OCI-LY7 (cell line): ENCODE measurements at regions not wholly inside any gene's neighbourhood (a gene's known extent, or its start where the extent isn't known, plus 50 kb on each side); places are given as distances from the start of the nearest gene placed in this dataset.
A peak's percentile ranks its signal among the peaks of the same experiment; 100 is the strongest.

Experiments used
- BruUV-seq: library from RNA; stranded (reverse); fragments of 400-500 nt; replicated peaks from 2 replicates; lab custom pipeline; 2021; lab: Mats Ljungman, UMichigan
- CTCF ChIA-PET: fragments of 300-600 bp; sonication (Branson Sonifier 250); formaldehyde crosslinking; loops from one replicate; lab custom pipeline; 2022; ENCODE audit warnings: antibody characterized with exemption; ENCODE audit not compliant: unreplicated experiment; lab: Charles Lee
- POLR2A ChIA-PET: fragments of 300-600 bp; sonication (Branson Sonifier 250); formaldehyde crosslinking; loops from one replicate; lab custom pipeline; 2022; ENCODE audit warnings: antibody characterized with exemption; lab: Charles Lee
- DNase-seq: peaks from one replicate; pipeline ENCODE4 v3.0.0-alpha.2; 2015; ENCODE audit warnings: low spot score
- H2AFZ ChIP-seq: fragments of 200-600 bp; sonication (generic), shearing (Covaris generic); 2 replicates; pipeline ENCODE4 v1.6.1; 2014; ENCODE audit warnings: mild to moderate bottlenecking, antibody characterized with exemption, low read length, moderate library complexity
- H3K27ac ChIP-seq: fragments of 200-600 bp; sonication (generic); 2 replicates; pipeline ENCODE4 v1.5.1; 2014; ENCODE audit warnings: mixed run types, low read depth, mild to moderate bottlenecking, moderate library complexity, low read length, inconsistent platforms; ENCODE audit not compliant: poor library complexity, severe bottlenecking
- H3K36me3 ChIP-seq: fragments of 200-600 bp; sonication (generic); 2 replicates; pipeline ENCODE4 v1.6.1; 2014; ENCODE audit warnings: mild to moderate bottlenecking, antibody characterized with exemption, low read length, moderate library complexity, mixed read lengths; ENCODE audit not compliant: insufficient read depth
- H3K4me1 ChIP-seq: fragments of 200-600 bp; sonication (generic); 2 replicates; pipeline ENCODE4 v1.5.1; 2014; ENCODE audit warnings: mild to moderate bottlenecking, low read length; ENCODE audit not compliant: insufficient read depth, poor library complexity, severe bottlenecking
- H3K4me2 ChIP-seq: fragments of 200-600 bp; sonication (generic); 2 replicates; pipeline ENCODE4 v1.6.1; 2014; ENCODE audit warnings: mild to moderate bottlenecking, low read length
- H3K4me3 ChIP-seq: fragments of 200-600 bp; sonication (generic); 2 replicates; pipeline ENCODE4 v1.5.1; 2014; ENCODE audit warnings: mild to moderate bottlenecking, low read depth, low read length; ENCODE audit not compliant: poor library complexity, severe bottlenecking
- H3K79me2 ChIP-seq: fragments of 200-600 bp; sonication (generic); 2 replicates; pipeline ENCODE4 v1.6.1; 2016; ENCODE audit warnings: low read depth, mild to moderate bottlenecking, low read length, moderate library complexity, mixed read lengths; ENCODE audit not compliant: insufficient read depth
- H3K9me2 ChIP-seq: fragments of 200-600 bp; sonication (generic); 2 replicates; pipeline ENCODE4 v1.6.1; 2016; ENCODE audit warnings: mild to moderate bottlenecking, low read length, mixed read lengths; ENCODE audit not compliant: insufficient read depth
- H3K9me3 ChIP-seq: fragments of 200-600 bp; sonication (generic); 2 replicates; pipeline ENCODE4 v1.6.1; 2014; ENCODE audit warnings: mild to moderate bottlenecking, mixed run types, low read length, mixed read lengths
- H4K20me1 ChIP-seq: fragments of 200-600 bp; sonication (generic); 2 replicates; pipeline ENCODE4 v1.6.1; 2014; ENCODE audit warnings: mild to moderate bottlenecking, antibody characterized with exemption, low read length, moderate library complexity, mixed read lengths; ENCODE audit not compliant: insufficient read depth
- CTCF ChIP-seq: fragments of 200-600 bp; sonication (generic); conservative IDR thresholded peaks from 2 replicates; pipeline ENCODE4 v1.5.1; 2014; ENCODE audit warnings: mild to moderate bottlenecking, antibody characterized with exemption, low read length, moderate library complexity, mixed read lengths
- EZH2phosphoT487 ChIP-seq: fragments of 200-600 bp; sonication (generic); IDR thresholded peaks from 2 replicates; pipeline ENCODE4 v1.6.1; 2018; ENCODE audit warnings: low read depth, borderline replicate concordance, mild to moderate bottlenecking, mixed run types, antibody characterized with exemption, low read length, moderate library complexity, mixed read lengths
- intact Hi-C: fragments of 100-400 bp; cut with micrococcal nuclease; formaldehyde crosslinking; loops from one replicate; pipeline ENCODE4 v1.10.0; 2022; ENCODE audit not compliant: unreplicated experiment

- peaks cover 6% of the 10 kb centered on the region; the same call in 1 of the 2 replicates for H4K20me1 ChIP-seq
- H3K27ac ChIP-seq = no peak overlapping the region
- intact Hi-C loops = loop anchor here (5.0 kb wide), 1 partner anchor 41 kb away; no protein-coding TSS in a partner anchor
- H3K9me3 ChIP-seq = no peaks in the 10 kb centered on the region
- no peak overlapping the region for H3K4me2 ChIP-seq
- no peak overlapping the region for H2AFZ ChIP-seq
- H3K4me1 ChIP-seq = peaks cover 35% of the 10 kb centered on the region
- ChIA-PET CTCF (interaction anchor here (1.1 kb wide), 1 partner anchor 28 kb away, joined by 3 read pairs; no protein-coding TSS in a partner anchor), POLR2A (interaction anchor here (1.0 to 3.4 kb wide), 2 partner anchors 23 to 90 kb away, joined by 3 to 26 read pairs; no protein-coding TSS in a partner anchor)
- no peak for DNase-seq
- H3K36me3 ChIP-seq = no peaks in the 10 kb centered on the region
- no peaks in the 10 kb centered on the region for H3K9me2 ChIP-seq
- BruUV-seq = no TSS peak
- no peaks in the 10 kb centered on the region for H3K79me2 ChIP-seq
- TF ChIP-seq EZH2phosphoT487 = no peak
- no peak for TF ChIP-seq CTCF
- H3K4me3 ChIP-seq = no peak overlapping the region
These were observed 56.9 kb upstream of the RGS1 start for GRCh38 chr1:192518700-192519099.

DNA sequence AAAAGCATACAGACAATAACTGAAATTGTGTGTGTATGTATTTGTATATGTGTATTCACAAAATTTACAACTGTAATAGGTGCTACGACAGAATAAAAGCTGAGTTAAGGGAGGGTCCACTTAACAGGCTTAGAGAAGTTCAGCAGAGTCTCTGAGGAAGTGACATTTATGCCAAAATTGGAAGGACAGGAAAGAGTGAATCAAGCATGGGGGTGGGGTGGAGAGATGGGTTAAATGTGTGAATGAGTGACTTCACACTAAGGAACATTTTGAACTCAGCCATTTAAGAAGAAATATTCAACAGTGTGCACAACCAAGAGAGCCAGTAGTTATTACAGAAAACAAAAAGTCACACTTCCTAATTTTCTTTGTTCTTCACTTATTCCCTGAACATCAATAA, 53.8 kb upstream of the RGS1 start:
- Histone ChIP-seq H3K36me3 (no peaks in the 10 kb centered on the region), H3K27ac (no peak overlapping the region), H3K9me3 (no peaks in the 10 kb centered on the region), H3K4me2 (peak overlapping the region; percentile 60), H3K9me2 (no peaks in the 10 kb centered on the region), H2AFZ (no peak overlapping the region), H3K4me3 (peak overlapping the region; percentile 11), H3K4me1 (peaks cover 22% of the 10 kb centered on the region), H4K20me1 (no peaks in the 10 kb centered on the region), H3K79me2 (no peaks in the 10 kb centered on the region)
- ChIA-PET POLR2A (no interaction called here), CTCF (no interaction called here)
- no peak for DNase-seq
- BruUV-seq = no TSS peak
- intact Hi-C loops = no loop called here
- TF ChIP-seq EZH2phosphoT487 = no peak
- TF ChIP-seq CTCF = no peak

GRCh38 chr1:192522673-192523072, 52.9 kb upstream of the RGS1 start:
- Histone ChIP-seq H3K4me1 (peaks cover 13% of the 10 kb centered on the region), H3K79me2 (no peaks in the 10 kb centered on the region), H3K4me3 (no peak overlapping the region), H4K20me1 (no peaks in the 10 kb centered on the region), H3K4me2 (no peak overlapping the region), H3K9me2 (no peaks in the 10 kb centered on the region), H2AFZ (no peak overlapping the region), H3K9me3 (no peaks in the 10 kb centered on the region), H3K27ac (no peak overlapping the region), H3K36me3 (no peaks in the 10 kb centered on the region)
- no peak for DNase-seq
- no peak for TF ChIP-seq EZH2phosphoT487
- TF ChIP-seq CTCF = no peak
- POLR2A ChIA-PET = interaction anchor here (0.5 to 0.6 kb wide), 2 partner anchors 16 to 372 kb away, joined by 4 to 5 read pairs; no protein-coding TSS in a partner anchor
- BruUV-seq = no TSS peak
- CTCF ChIA-PET = no interaction called here
- intact Hi-C loops = no loop called here
